GM23338 (cell line): ENCODE measurements at regions not wholly inside any gene's neighbourhood (a gene's known extent, or its start where the extent isn't known, plus 50 kb on each side); places are given as distances from the start of the nearest gene placed in this dataset.

Source experiments
- ATAC-seq: fragments of 200-7000 bp; cut with Tn5 transposase; 3 replicates; pipeline ENCODE4 v1.9.1; 2020
- DNase-seq: peaks from one replicate; pipeline ENCODE4 v3.0.0-alpha.2; 2015; ENCODE audit warnings: low spot score
- H2AFZ ChIP-seq: fragments of 200-600 bp; sonication (generic); 2 replicates; pipeline ENCODE4 v1.8.0; 2016; ENCODE audit warnings: antibody characterized with exemption, mild to moderate bottlenecking, moderate library complexity
- H3F3A ChIP-seq: fragments of 200-600 bp; sonication (generic); replicated peaks from 2 replicates; pipeline ENCODE4 v1.8.0; 2017; ENCODE audit warnings: antibody characterized with exemption, mixed run types, low read depth
- H3K27ac ChIP-seq: fragments of 200-600 bp; sonication (generic); 2 replicates; pipeline ENCODE4 v1.6.1; 2016; ENCODE audit warnings: low read depth
- H3K27me3 ChIP-seq: fragments of 200-600 bp; sonication (generic); 2 replicates; pipeline ENCODE4 v1.8.0; 2016; ENCODE audit warnings: mild to moderate bottlenecking, mixed run types, moderate library complexity; ENCODE audit not compliant: insufficient read depth
- H3K36me3 ChIP-seq: fragments of 200-600 bp; sonication (generic); 2 replicates; pipeline ENCODE4 v1.8.0; 2016; ENCODE audit warnings: mild to moderate bottlenecking; ENCODE audit not compliant: insufficient read depth
- H3K4me1 ChIP-seq: fragments of 200-600 bp; sonication (generic); 2 replicates; pipeline ENCODE4 v1.8.0; 2016; ENCODE audit warnings: mild to moderate bottlenecking, moderate library complexity; ENCODE audit not compliant: insufficient read depth
- H3K4me2 ChIP-seq: fragments of 200-600 bp; sonication (generic); 2 replicates; pipeline ENCODE4 v1.7.1; 2017; ENCODE audit warnings: mixed run types
- H3K4me3 ChIP-seq: fragments of 200-600 bp; sonication (generic); 2 replicates; pipeline ENCODE4 v1.6.1; 2016; ENCODE audit warnings: mixed run types
- H3K79me2 ChIP-seq: fragments of 200-600 bp; sonication (generic); replicated peaks from 2 replicates; pipeline ENCODE4 v1.8.0; 2017; ENCODE audit warnings: mild to moderate bottlenecking; ENCODE audit not compliant: insufficient read depth
- H3K9me2 ChIP-seq: fragments of 200-600 bp; sonication (generic); 2 replicates; pipeline ENCODE4 v1.8.0; 2017; ENCODE audit not compliant: insufficient read depth
- H4K20me1 ChIP-seq: fragments of 200-600 bp; sonication (generic); replicated peaks from 2 replicates; pipeline ENCODE4 v1.8.0; 2017; ENCODE audit warnings: mild to moderate bottlenecking; ENCODE audit not compliant: insufficient read depth
- H3K27ac Mint-ChIP-seq: 2 replicates; pipeline ENCODE4 v1.8.0; 2020; ENCODE audit warnings: inconsistent platforms, mild to moderate bottlenecking, moderate library complexity, mixed read lengths
- H3K27me3 Mint-ChIP-seq: 3 replicates; pipeline ENCODE4 v1.8.0; 2022; ENCODE audit warnings: low read depth, mild to moderate bottlenecking, moderate library complexity, mixed read lengths, inconsistent platforms; ENCODE audit not compliant: insufficient read depth, poor library complexity
- H3K36me3 Mint-ChIP-seq: 3 replicates; pipeline ENCODE4 v1.8.0; 2021; ENCODE audit warnings: low read depth, mild to moderate bottlenecking, inconsistent platforms, moderate library complexity, mixed read lengths
- H3K4me1 Mint-ChIP-seq: 3 replicates; pipeline ENCODE4 v1.8.0; 2020; ENCODE audit warnings: mild to moderate bottlenecking, inconsistent platforms, mixed read lengths
- H3K4me3 Mint-ChIP-seq: 3 replicates; pipeline ENCODE4 v1.8.0; 2021; ENCODE audit warnings: moderate library complexity, mild to moderate bottlenecking, inconsistent platforms, mixed read lengths
- H3K9me3 Mint-ChIP-seq: 3 replicates; pipeline ENCODE4 v1.8.0; 2020; ENCODE audit warnings: moderate library complexity, mild to moderate bottlenecking, inconsistent platforms, mixed read lengths
- CREB1 ChIP-seq: fragments of 250-450 bp; sonication (Bioruptor Pico); IDR thresholded peaks from 2 replicates; pipeline ENCODE4 v1.5.0; 2020; ENCODE audit warnings: low read depth, mild to moderate bottlenecking, moderate library complexity
- EZH2 ChIP-seq: fragments of 200-600 bp; sonication (generic); IDR thresholded peaks from one replicate; pipeline ENCODE4 v1.8.0; 2017; ENCODE audit warnings: antibody characterized with exemption, mild to moderate bottlenecking, low read depth; ENCODE audit not compliant: unreplicated experiment
- EZH2phosphoT487 ChIP-seq: fragments of 200-600 bp; sonication (generic); IDR thresholded peaks from one replicate; pipeline ENCODE4 v1.8.1; 2018; ENCODE audit warnings: antibody characterized with exemption; ENCODE audit not compliant: unreplicated experiment
- JUNB ChIP-seq: IDR thresholded peaks from one replicate; pipeline ENCODE4 v1.6.1; 2016; ENCODE audit warnings: antibody characterized with exemption; ENCODE audit not compliant: unreplicated experiment
- NANOG ChIP-seq: IDR thresholded peaks from 2 replicates; pipeline ENCODE4 v1.6.1; 2016; ENCODE audit warnings: antibody characterized with exemption, borderline replicate concordance
- POLR2AphosphoS5 ChIP-seq: IDR thresholded peaks from 2 replicates; pipeline ENCODE4 v1.6.1; 2016; ENCODE audit warnings: antibody characterized with exemption, low read depth
- STAT1 ChIP-seq: IDR thresholded peaks from one replicate; pipeline ENCODE4 v1.6.1; 2016; ENCODE audit warnings: antibody characterized with exemption; ENCODE audit not compliant: unreplicated experiment
- ZNF114 ChIP-seq: fragments of 250-450 bp; sonication (Bioruptor Pico); IDR thresholded peaks from 2 replicates; pipeline ENCODE4 v1.5.0; 2020; ENCODE audit warnings: mild to moderate bottlenecking, moderate library complexity
- ZNF331 ChIP-seq: fragments of 250-450 bp; sonication (Bioruptor Pico); IDR thresholded peaks from 2 replicates; pipeline ENCODE4 v1.5.0; 2020; ENCODE audit warnings: low read depth, mild to moderate bottlenecking, moderate library complexity
- TF ChIP-seq, protein P1 (sequence below): fragments of 250-450 bp; sonication (Bioruptor Pico); IDR thresholded peaks from 2 replicates; pipeline ENCODE4 v1.5.0; 2020; ENCODE audit warnings: mild to moderate bottlenecking, moderate library complexity
- TF ChIP-seq, protein P2 (sequence below): IDR thresholded peaks from 2 replicates; pipeline ENCODE4 v1.6.1; 2016; ENCODE audit warnings: antibody characterized with exemption
- TF ChIP-seq, protein P3 (sequence below), 2 experiments: fragments of 200-600 bp in 1 of 2; sonication (generic) in 1 of 2; conservative IDR thresholded peaks; 2 replicates each; pipeline versions ENCODE4 v1.5.1 to v1.6.1; 2016 to 2017; ENCODE audit warnings: antibody characterized with exemption in 2 of 2, low read depth in 2 of 2, mild to moderate bottlenecking in 2 of 2, moderate library complexity in 1 of 2
- TF ChIP-seq, protein P4 (sequence below): IDR thresholded peaks from one replicate; pipeline ENCODE4 v1.6.1; 2018; ENCODE audit warnings: antibody characterized with exemption; ENCODE audit not compliant: unreplicated experiment

DNA sequence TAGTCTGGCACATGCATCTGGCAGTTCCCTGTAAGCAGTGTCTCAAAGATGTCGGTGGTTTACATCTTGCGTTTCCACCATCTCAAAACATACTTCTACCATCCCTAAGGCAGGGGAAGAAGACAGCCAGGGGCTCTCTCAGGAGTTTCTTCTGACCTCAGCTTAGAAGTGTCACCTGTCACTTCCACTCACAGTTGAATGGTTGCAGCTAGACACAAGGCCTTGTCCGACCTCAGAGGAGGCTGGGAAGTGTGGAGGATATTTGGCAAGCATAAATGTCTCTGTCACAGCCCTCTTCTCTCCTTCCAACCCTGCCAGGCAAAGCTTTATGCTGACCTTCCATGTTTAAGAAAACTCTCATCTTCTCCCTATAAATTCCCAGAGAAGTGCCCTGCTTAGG is 193.3 kb downstream of the HERPUD2 start:
- DNase-seq (no peak), ATAC-seq (no peak)
- no peaks in the 10 kb centered on the region for H3K36me3 ChIP-seq
- no peak overlapping the region for H3K4me2 ChIP-seq
- TF ChIP-seq EZH2 (no peak), ZNF114 (CRISPR knock-in tag) (no peak), CREB1 (no peak), ZNF331 (CRISPR knock-in tag) (no peak), EZH2phosphoT487 (no peak), STAT1 (no peak), NANOG (no peak), POLR2AphosphoS5 (no peak), JUNB (no peak)
- TF ChIP-seq, protein P1, sequence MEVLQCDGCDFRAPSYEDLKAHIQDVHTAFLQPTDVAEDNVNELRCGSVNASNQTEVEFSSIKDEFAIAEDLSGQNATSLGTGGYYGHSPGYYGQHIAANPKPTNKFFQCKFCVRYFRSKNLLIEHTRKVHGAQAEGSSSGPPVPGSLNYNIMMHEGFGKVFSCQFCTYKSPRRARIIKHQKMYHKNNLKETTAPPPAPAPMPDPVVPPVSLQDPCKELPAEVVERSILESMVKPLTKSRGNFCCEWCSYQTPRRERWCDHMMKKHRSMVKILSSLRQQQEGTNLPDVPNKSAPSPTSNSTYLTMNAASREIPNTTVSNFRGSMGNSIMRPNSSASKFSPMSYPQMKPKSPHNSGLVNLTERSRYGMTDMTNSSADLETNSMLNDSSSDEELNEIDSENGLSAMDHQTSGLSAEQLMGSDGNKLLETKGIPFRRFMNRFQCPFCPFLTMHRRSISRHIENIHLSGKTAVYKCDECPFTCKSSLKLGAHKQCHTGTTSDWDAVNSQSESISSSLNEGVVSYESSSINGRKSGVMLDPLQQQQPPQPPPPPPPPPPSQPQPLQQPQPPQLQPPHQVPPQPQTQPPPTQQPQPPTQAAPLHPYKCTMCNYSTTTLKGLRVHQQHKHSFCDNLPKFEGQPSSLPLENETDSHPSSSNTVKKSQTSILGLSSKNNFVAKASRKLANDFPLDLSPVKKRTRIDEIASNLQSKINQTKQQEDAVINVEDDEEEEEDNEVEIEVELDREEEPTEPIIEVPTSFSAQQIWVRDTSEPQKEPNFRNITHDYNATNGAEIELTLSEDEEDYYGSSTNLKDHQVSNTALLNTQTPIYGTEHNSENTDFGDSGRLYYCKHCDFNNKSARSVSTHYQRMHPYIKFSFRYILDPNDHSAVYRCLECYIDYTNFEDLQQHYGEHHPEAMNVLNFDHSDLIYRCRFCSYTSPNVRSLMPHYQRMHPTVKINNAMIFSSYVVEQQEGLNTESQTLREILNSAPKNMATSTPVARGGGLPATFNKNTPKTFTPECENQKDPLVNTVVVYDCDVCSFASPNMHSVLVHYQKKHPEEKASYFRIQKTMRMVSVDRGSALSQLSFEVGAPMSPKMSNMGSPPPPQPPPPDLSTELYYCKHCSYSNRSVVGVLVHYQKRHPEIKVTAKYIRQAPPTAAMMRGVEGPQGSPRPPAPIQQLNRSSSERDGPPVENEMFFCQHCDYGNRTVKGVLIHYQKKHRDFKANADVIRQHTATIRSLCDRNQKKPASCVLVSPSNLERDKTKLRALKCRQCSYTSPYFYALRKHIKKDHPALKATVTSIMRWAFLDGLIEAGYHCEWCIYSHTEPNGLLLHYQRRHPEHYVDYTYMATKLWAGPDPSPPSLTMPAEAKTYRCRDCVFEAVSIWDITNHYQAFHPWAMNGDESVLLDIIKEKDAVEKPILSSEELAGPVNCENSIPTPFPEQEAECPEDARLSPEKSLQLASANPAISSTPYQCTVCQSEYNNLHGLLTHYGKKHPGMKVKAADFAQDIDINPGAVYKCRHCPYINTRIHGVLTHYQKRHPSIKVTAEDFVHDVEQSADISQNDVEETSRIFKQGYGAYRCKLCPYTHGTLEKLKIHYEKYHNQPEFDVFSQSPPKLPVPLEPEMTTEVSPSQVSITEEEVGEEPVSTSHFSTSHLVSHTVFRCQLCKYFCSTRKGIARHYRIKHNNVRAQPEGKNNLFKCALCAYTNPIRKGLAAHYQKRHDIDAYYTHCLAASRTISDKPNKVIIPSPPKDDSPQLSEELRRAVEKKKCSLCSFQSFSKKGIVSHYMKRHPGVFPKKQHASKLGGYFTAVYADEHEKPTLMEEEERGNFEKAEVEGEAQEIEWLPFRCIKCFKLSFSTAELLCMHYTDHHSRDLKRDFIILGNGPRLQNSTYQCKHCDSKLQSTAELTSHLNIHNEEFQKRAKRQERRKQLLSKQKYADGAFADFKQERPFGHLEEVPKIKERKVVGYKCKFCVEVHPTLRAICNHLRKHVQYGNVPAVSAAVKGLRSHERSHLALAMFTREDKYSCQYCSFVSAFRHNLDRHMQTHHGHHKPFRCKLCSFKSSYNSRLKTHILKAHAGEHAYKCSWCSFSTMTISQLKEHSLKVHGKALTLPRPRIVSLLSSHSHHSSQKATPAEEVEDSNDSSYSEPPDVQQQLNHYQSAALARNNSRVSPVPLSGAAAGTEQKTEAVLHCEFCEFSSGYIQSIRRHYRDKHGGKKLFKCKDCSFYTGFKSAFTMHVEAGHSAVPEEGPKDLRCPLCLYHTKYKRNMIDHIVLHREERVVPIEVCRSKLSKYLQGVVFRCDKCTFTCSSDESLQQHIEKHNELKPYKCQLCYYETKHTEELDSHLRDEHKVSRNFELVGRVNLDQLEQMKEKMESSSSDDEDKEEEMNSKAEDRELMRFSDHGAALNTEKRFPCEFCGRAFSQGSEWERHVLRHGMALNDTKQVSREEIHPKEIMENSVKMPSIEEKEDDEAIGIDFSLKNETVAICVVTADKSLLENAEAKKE (CRISPR knock-in tag), result no peak
- TF ChIP-seq, protein P2, sequence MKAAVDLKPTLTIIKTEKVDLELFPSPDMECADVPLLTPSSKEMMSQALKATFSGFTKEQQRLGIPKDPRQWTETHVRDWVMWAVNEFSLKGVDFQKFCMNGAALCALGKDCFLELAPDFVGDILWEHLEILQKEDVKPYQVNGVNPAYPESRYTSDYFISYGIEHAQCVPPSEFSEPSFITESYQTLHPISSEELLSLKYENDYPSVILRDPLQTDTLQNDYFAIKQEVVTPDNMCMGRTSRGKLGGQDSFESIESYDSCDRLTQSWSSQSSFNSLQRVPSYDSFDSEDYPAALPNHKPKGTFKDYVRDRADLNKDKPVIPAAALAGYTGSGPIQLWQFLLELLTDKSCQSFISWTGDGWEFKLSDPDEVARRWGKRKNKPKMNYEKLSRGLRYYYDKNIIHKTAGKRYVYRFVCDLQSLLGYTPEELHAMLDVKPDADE, result no peak
- TF ChIP-seq, protein P3, sequence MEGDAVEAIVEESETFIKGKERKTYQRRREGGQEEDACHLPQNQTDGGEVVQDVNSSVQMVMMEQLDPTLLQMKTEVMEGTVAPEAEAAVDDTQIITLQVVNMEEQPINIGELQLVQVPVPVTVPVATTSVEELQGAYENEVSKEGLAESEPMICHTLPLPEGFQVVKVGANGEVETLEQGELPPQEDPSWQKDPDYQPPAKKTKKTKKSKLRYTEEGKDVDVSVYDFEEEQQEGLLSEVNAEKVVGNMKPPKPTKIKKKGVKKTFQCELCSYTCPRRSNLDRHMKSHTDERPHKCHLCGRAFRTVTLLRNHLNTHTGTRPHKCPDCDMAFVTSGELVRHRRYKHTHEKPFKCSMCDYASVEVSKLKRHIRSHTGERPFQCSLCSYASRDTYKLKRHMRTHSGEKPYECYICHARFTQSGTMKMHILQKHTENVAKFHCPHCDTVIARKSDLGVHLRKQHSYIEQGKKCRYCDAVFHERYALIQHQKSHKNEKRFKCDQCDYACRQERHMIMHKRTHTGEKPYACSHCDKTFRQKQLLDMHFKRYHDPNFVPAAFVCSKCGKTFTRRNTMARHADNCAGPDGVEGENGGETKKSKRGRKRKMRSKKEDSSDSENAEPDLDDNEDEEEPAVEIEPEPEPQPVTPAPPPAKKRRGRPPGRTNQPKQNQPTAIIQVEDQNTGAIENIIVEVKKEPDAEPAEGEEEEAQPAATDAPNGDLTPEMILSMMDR (conservative IDR thresholded peaks at IDR 0.05; ENCODE audit: low read depth in 2 of 2), result no peak
- TF ChIP-seq, protein P4, sequence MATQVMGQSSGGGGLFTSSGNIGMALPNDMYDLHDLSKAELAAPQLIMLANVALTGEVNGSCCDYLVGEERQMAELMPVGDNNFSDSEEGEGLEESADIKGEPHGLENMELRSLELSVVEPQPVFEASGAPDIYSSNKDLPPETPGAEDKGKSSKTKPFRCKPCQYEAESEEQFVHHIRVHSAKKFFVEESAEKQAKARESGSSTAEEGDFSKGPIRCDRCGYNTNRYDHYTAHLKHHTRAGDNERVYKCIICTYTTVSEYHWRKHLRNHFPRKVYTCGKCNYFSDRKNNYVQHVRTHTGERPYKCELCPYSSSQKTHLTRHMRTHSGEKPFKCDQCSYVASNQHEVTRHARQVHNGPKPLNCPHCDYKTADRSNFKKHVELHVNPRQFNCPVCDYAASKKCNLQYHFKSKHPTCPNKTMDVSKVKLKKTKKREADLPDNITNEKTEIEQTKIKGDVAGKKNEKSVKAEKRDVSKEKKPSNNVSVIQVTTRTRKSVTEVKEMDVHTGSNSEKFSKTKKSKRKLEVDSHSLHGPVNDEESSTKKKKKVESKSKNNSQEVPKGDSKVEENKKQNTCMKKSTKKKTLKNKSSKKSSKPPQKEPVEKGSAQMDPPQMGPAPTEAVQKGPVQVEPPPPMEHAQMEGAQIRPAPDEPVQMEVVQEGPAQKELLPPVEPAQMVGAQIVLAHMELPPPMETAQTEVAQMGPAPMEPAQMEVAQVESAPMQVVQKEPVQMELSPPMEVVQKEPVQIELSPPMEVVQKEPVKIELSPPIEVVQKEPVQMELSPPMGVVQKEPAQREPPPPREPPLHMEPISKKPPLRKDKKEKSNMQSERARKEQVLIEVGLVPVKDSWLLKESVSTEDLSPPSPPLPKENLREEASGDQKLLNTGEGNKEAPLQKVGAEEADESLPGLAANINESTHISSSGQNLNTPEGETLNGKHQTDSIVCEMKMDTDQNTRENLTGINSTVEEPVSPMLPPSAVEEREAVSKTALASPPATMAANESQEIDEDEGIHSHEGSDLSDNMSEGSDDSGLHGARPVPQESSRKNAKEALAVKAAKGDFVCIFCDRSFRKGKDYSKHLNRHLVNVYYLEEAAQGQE, result no peak
- no peaks in the 10 kb centered on the region for H3F3A ChIP-seq
- no peak overlapping the region for H2AFZ ChIP-seq
- H3K4me3 ChIP-seq, result no peak overlapping the region
- no peaks in the 10 kb centered on the region for H3K27me3 ChIP-seq
- H3K36me3 Mint-ChIP-seq, result no peaks in the 10 kb centered on the region
- H3K79me2 ChIP-seq, result no peaks in the 10 kb centered on the region
- no peaks in the 10 kb centered on the region; the same call in 1 of the 2 replicates for H3K9me2 ChIP-seq
- no peak overlapping the region for H3K27ac ChIP-seq
- peaks cover 12% of the 10 kb centered on the region for H3K4me1 ChIP-seq
- H3K4me3 Mint-ChIP-seq, result no peak overlapping the region
- no peaks in the 10 kb centered on the region for H3K9me3 Mint-ChIP-seq
- peaks cover 25% of the 10 kb centered on the region; the same call in 2 of the 3 replicates for H3K4me1 Mint-ChIP-seq
- no peak overlapping the region for H3K27ac Mint-ChIP-seq
- H3K27me3 Mint-ChIP-seq, result peaks cover 7% of the 10 kb centered on the region
- H4K20me1 ChIP-seq, result no peaks in the 10 kb centered on the region
